ENCODE measurements at regions not wholly inside any gene's neighbourhood (a gene's known extent, or its start where the extent isn't known, plus 50 kb on each side); places are given as distances from the start of the nearest gene placed in this dataset.

GRCh38 chr10:54904833-54905232 is 103.8 kb upstream of the PCDH15 start:
- H4K20me1 ChIP-seq (ENCODE audit: low read length) = no peaks in the 10 kb centered on the region
- H3K9ac ChIP-seq (ENCODE audit: low read length) = no peak overlapping the region
- no peaks in the 10 kb centered on the region for H3K79me2 ChIP-seq (ENCODE audit: low read length)
- H3K27ac ChIP-seq (ENCODE audit: low read length) = no peak overlapping the region
- no peaks in the 10 kb centered on the region for H3K4me1 ChIP-seq (ENCODE audit: insufficient read depth, low read length)
- no peak for ATAC-seq
- H3K9me3 ChIP-seq (ENCODE audit: low read length) = no peaks in the 10 kb centered on the region
- no peak for DNase-seq
- H3K4me2 ChIP-seq (ENCODE audit: low read length) = no peak overlapping the region
- CTCF ChIA-PET = no interaction called here
- POLR2A ChIA-PET (ENCODE audit: unreplicated experiment) = no interaction called here
- H3K4me3 ChIP-seq (ENCODE audit: low read length) = no peak overlapping the region
- no peak overlapping the region for H2AFZ ChIP-seq (ENCODE audit: low read length)
- no peaks in the 10 kb centered on the region for H3K27me3 ChIP-seq (ENCODE audit: low read length)
- no TSS peak for BruUV-seq (replicated peaks)
- H3K36me3 ChIP-seq (ENCODE audit: low read depth, low read length) = no peaks in the 10 kb centered on the region
- H3K9me2 ChIP-seq (replicated peaks; ENCODE audit: low read length) = no peaks in the 10 kb centered on the region
- intact Hi-C loops (cut with micrococcal nuclease) = no loop called here
- TF ChIP-seq EZH2 (IDR thresholded peaks at IDR 0.05; ENCODE audit: low read length, unreplicated experiment) = no peak
- TF ChIP-seq CTCF (conservative IDR thresholded peaks at IDR 0.05; ENCODE audit: low read depth, low read length) = no peak
- no peak for TF ChIP-seq EZH2phosphoT487 (IDR thresholded peaks at IDR 0.05; ENCODE audit: borderline replicate concordance, low read length)
- no peaks in the 10 kb centered on the region for H3F3A ChIP-seq (ENCODE audit: low read length, unreplicated experiment)

- ATAC-seq = no peak
- H3K4me2 ChIP-seq (ENCODE audit: low read length) = no peak overlapping the region
- ChIA-PET CTCF (no interaction called here), POLR2A (ENCODE audit: unreplicated experiment) (no interaction called here)
- no peaks in the 10 kb centered on the region for H3K4me1 ChIP-seq (ENCODE audit: insufficient read depth, low read length)
- no peaks in the 10 kb centered on the region for H3F3A ChIP-seq (ENCODE audit: low read length, unreplicated experiment)
- H4K20me1 ChIP-seq (ENCODE audit: low read length) = no peaks in the 10 kb centered on the region
- no peaks in the 10 kb centered on the region for H3K9me2 ChIP-seq (replicated peaks; ENCODE audit: low read length)
- no peaks in the 10 kb centered on the region for H3K9me3 ChIP-seq (ENCODE audit: low read length)
- H3K4me3 ChIP-seq (ENCODE audit: low read length) = no peak overlapping the region
- intact Hi-C loops (cut with micrococcal nuclease) = no loop called here
- TF ChIP-seq EZH2phosphoT487 (IDR thresholded peaks at IDR 0.05; ENCODE audit: borderline replicate concordance, low read length) = no peak
- TF ChIP-seq CTCF (conservative IDR thresholded peaks at IDR 0.05; ENCODE audit: low read depth, low read length) = no peak
- no peak for TF ChIP-seq EZH2 (IDR thresholded peaks at IDR 0.05; ENCODE audit: low read length, unreplicated experiment)
- H2AFZ ChIP-seq (ENCODE audit: low read length) = no peak overlapping the region
- no peak overlapping the region for H3K9ac ChIP-seq (ENCODE audit: low read length)
- no peak for DNase-seq
- no peaks in the 10 kb centered on the region for H3K27me3 ChIP-seq (ENCODE audit: low read length)
- no peaks in the 10 kb centered on the region for H3K36me3 ChIP-seq (ENCODE audit: low read depth, low read length)
- H3K27ac ChIP-seq (ENCODE audit: low read length) = no peak overlapping the region
- H3K79me2 ChIP-seq (ENCODE audit: low read length) = no peaks in the 10 kb centered on the region
- no TSS peak for BruUV-seq (replicated peaks)
These were observed 102.7 kb upstream of the PCDH15 start for GRCh38 chr10:54903745-54904144.

- no peaks in the 10 kb centered on the region for H3K36me3 ChIP-seq (ENCODE audit: low read depth, low read length)
- H3K9ac ChIP-seq (ENCODE audit: low read length) = no peak overlapping the region
- no TSS peak for BruUV-seq (replicated peaks)
- H3K4me1 ChIP-seq (ENCODE audit: insufficient read depth, low read length) = no peaks in the 10 kb centered on the region
- no peaks in the 10 kb centered on the region for H3K79me2 ChIP-seq (ENCODE audit: low read length)
- no peak overlapping the region for H3K27ac ChIP-seq (ENCODE audit: low read length)
- H4K20me1 ChIP-seq (ENCODE audit: low read length) = no peaks in the 10 kb centered on the region
- no peak overlapping the region for H3K4me3 ChIP-seq (ENCODE audit: low read length)
- no peak for DNase-seq
- POLR2A ChIA-PET (ENCODE audit: unreplicated experiment) = no interaction called here
- intact Hi-C loops (cut with micrococcal nuclease) = no loop called here
- H3K9me2 ChIP-seq (replicated peaks; ENCODE audit: low read length) = no peaks in the 10 kb centered on the region
- no peaks in the 10 kb centered on the region for H3F3A ChIP-seq (ENCODE audit: low read length, unreplicated experiment)
- H2AFZ ChIP-seq (ENCODE audit: low read length) = no peak overlapping the region
- ATAC-seq = no peak
- H3K9me3 ChIP-seq (ENCODE audit: low read length) = 0 out of 2 replicates have a peak, but pooled peaks cover 3% of the 10 kb centered on the region
- H3K27me3 ChIP-seq (ENCODE audit: low read length) = no peaks in the 10 kb centered on the region
- no peak for TF ChIP-seq EZH2phosphoT487 (IDR thresholded peaks at IDR 0.05; ENCODE audit: borderline replicate concordance, low read length)
- TF ChIP-seq CTCF (conservative IDR thresholded peaks at IDR 0.05; ENCODE audit: low read depth, low read length) = no peak
- no peak for TF ChIP-seq EZH2 (IDR thresholded peaks at IDR 0.05; ENCODE audit: low read length, unreplicated experiment)
- CTCF ChIA-PET = no interaction called here
- H3K4me2 ChIP-seq (ENCODE audit: low read length) = no peak overlapping the region
These were observed 99.6 kb upstream of the PCDH15 start for GRCh38 chr10:54900584-54900983.
